H1 (cell line): ENCODE measurements at regions not wholly inside any gene's neighbourhood (a gene's known extent, or its start where the extent isn't known, plus 50 kb on each side); places are given as distances from the start of the nearest gene placed in this dataset.

ENCODE experiments used
- CTCF ChIA-PET: fragments of 300-600 bp; sonication (Branson Sonifier 250); formaldehyde crosslinking; loops from one replicate; lab custom pipeline; 2021; ENCODE audit not compliant: partially characterized antibody; lab: Charles Lee
- POLR2A ChIA-PET: fragments of 300-600 bp; sonication (Branson Sonifier 250); formaldehyde crosslinking; loops from one replicate; lab custom pipeline; 2021; ENCODE audit warnings: inconsistent platforms; ENCODE audit not compliant: partially characterized antibody; lab: Charles Lee
- DNase-seq, 2 experiments: peaks; one replicate each; pipeline versions ENCODE4 v3.0.0 to v3.0.0-alpha.2; 2010 to 2022; ENCODE audit warnings: low spot score in 2 of 2, low read depth in 1 of 2, mixed read lengths in 1 of 2
- FAIRE-seq: peaks from 2 replicates; lab custom pipeline; 2011; peaks lifted over from hg19 to GRCh38; lab: Jason Lieb, UNC
- H2AFZ ChIP-seq: 2 replicates; pipeline ENCODE4 v1.8.1; 2012; ENCODE audit warnings: low read length, inconsistent platforms
- H2AK5ac ChIP-seq: 2 replicates; pipeline ENCODE4 v1.6.1; 2013; ENCODE audit warnings: low read depth, low read length
- H2BK120ac ChIP-seq: replicated peaks from 2 replicates; pipeline ENCODE3; 2013; ENCODE audit warnings: low read depth, low read length, inconsistent platforms
- H2BK12ac ChIP-seq: 2 replicates; pipeline ENCODE4 v1.6.1; 2013; ENCODE audit warnings: low read depth, low read length
- H2BK15ac ChIP-seq: 2 replicates; pipeline ENCODE4 v1.6.1; 2013; ENCODE audit warnings: low read length
- H2BK20ac ChIP-seq: 2 replicates; pipeline ENCODE4 v1.6.1; 2013; ENCODE audit warnings: low read length
- H2BK5ac ChIP-seq: 2 replicates; pipeline ENCODE4 v1.6.1; 2013; ENCODE audit warnings: low read depth, low read length
- H3K14ac ChIP-seq: 2 replicates; pipeline ENCODE4 v1.6.1; 2013; ENCODE audit warnings: inconsistent platforms; ENCODE audit not compliant: insufficient read length
- H3K18ac ChIP-seq: 2 replicates; pipeline ENCODE4 v1.6.1; 2013; ENCODE audit warnings: low read length; ENCODE audit errors: extremely low read depth
- H3K23ac ChIP-seq: 2 replicates; pipeline ENCODE4 v1.6.1; 2013; ENCODE audit warnings: inconsistent platforms; ENCODE audit not compliant: insufficient read length
- H3K23me2 ChIP-seq: 2 replicates; pipeline ENCODE4 v1.6.1; 2013; ENCODE audit warnings: low read depth, low read length
- H3K27ac ChIP-seq: 2 replicates; pipeline ENCODE4 v1.6.1; 2011; ENCODE audit warnings: low read depth, low read length, inconsistent platforms
- H3K27me3 ChIP-seq, 4 experiments: replicated peaks in 1 of 4; 1 replicate in 1 of 4; 2 replicates in 3 of 4; pipeline versions ENCODE4 v1.6.1 to v1.8.1; 2011 to 2013; ENCODE audit warnings: low read length in 3 of 4, mild to moderate bottlenecking in 3 of 4, inconsistent platforms in 2 of 4, mixed read lengths in 2 of 4, moderate library complexity in 1 of 4; ENCODE audit not compliant: control insufficient read depth in 3 of 4, insufficient read depth in 3 of 4; ENCODE audit errors: extremely low read depth in 1 of 4
- H3K36me3 ChIP-seq, 4 experiments: 2 replicates each; pipeline versions ENCODE4 v1.6.1 to v1.8.1; 2011 to 2013; ENCODE audit warnings: mild to moderate bottlenecking in 4 of 4, low read length in 3 of 4, moderate library complexity in 2 of 4, control low read depth in 1 of 4, inconsistent platforms in 1 of 4; ENCODE audit not compliant: insufficient read depth in 4 of 4, control insufficient read depth in 2 of 4
- H3K4ac ChIP-seq: replicated peaks from 2 replicates; pipeline ENCODE3; 2013; ENCODE audit warnings: low read length, low read depth, mixed read lengths, inconsistent platforms; ENCODE audit not compliant: insufficient read length
- H3K4me1 ChIP-seq, 4 experiments: replicated peaks in 1 of 4; 1 replicate in 1 of 4; 2 replicates in 3 of 4; pipeline versions ENCODE4 v1.6.1 to v1.8.1; 2011 to 2013; ENCODE audit warnings: low read length in 3 of 4, inconsistent platforms in 2 of 4, mixed read lengths in 1 of 4; ENCODE audit not compliant: insufficient read depth in 4 of 4, control insufficient read depth in 3 of 4
- H3K4me2 ChIP-seq, 2 experiments: 2 replicates each; pipeline versions ENCODE4 v1.6.1 to v1.8.1; 2011 to 2013; ENCODE audit warnings: low read depth in 2 of 2, low read length in 2 of 2, control low read depth in 1 of 2, inconsistent platforms in 1 of 2, mild to moderate bottlenecking in 1 of 2; ENCODE audit not compliant: insufficient read depth in 1 of 2
- H3K4me3 ChIP-seq, 4 experiments: fragments of 200-600, 300-600 bp in 1 of 4; sonication (generic), shearing (Covaris generic), sonication (Bioruptor Twin) in 1 of 4; 2 replicates each; pipeline versions ENCODE4 v1.5.1 to v1.8.1; 2011 to 2016; ENCODE audit warnings: low read length in 4 of 4, low read depth in 3 of 4, control low read depth in 2 of 4, inconsistent platforms in 2 of 4, mild to moderate bottlenecking in 2 of 4, mixed read lengths in 1 of 4, moderate library complexity in 1 of 4; ENCODE audit not compliant: insufficient read depth in 2 of 4; ENCODE audit errors: extremely low read depth in 1 of 4
- H3K56ac ChIP-seq: replicated peaks from 2 replicates; pipeline ENCODE3; 2013; ENCODE audit warnings: low read depth, mild to moderate bottlenecking, mixed read lengths, low read length, inconsistent platforms; ENCODE audit not compliant: insufficient read length
- H3K79me1 ChIP-seq: 2 replicates; pipeline ENCODE4 v1.6.1; 2013; ENCODE audit warnings: low read depth, low read length, control low read depth
- H3K79me2 ChIP-seq, 2 experiments: 2 replicates each; pipeline versions ENCODE4 v1.6.1 to v1.8.1; 2012 to 2013; ENCODE audit warnings: low read length in 2 of 2, mild to moderate bottlenecking in 2 of 2, inconsistent platforms in 1 of 2; ENCODE audit not compliant: insufficient read depth in 2 of 2, control insufficient read depth in 1 of 2
- H3K9ac ChIP-seq, 4 experiments: replicated peaks in 1 of 4; 1 replicate in 1 of 4; 2 replicates in 3 of 4; pipeline versions ENCODE4 v1.6.1 to v1.8.1; 2011 to 2013; ENCODE audit warnings: low read depth in 3 of 4, low read length in 3 of 4, control low read depth in 2 of 4, mild to moderate bottlenecking in 2 of 4, moderate library complexity in 2 of 4, inconsistent platforms in 1 of 4; ENCODE audit errors: extremely low read depth in 1 of 4
- H3K9me3 ChIP-seq, 2 experiments: 2 replicates each; pipeline versions ENCODE4 v1.6.1 to v1.8.1; 2012 to 2013; ENCODE audit warnings: mild to moderate bottlenecking in 2 of 2, moderate library complexity in 2 of 2, control low read depth in 1 of 2, inconsistent platforms in 1 of 2, low read depth in 1 of 2, low read length in 1 of 2, mixed read lengths in 1 of 2; ENCODE audit not compliant: insufficient read depth in 2 of 2
- H4K20me1 ChIP-seq, 2 experiments: replicated peaks in 1 of 2; 2 replicates each; pipeline versions ENCODE3 to v1.8.1; 2011 to 2013; ENCODE audit warnings: inconsistent platforms in 2 of 2, low read length in 2 of 2, mild to moderate bottlenecking in 1 of 2; ENCODE audit not compliant: insufficient read depth in 2 of 2, control insufficient read depth in 1 of 2
- H4K5ac ChIP-seq: 2 replicates; pipeline ENCODE4 v1.6.1; 2013; ENCODE audit warnings: low read length, low read depth, mixed read lengths, inconsistent platforms; ENCODE audit not compliant: insufficient read length
- H4K8ac ChIP-seq: 2 replicates; pipeline ENCODE4 v1.8.0; 2013; ENCODE audit warnings: mild to moderate bottlenecking, moderate library complexity, low read length, inconsistent platforms; ENCODE audit not compliant: insufficient read depth; ENCODE audit errors: extremely low read depth
- H4K91ac ChIP-seq: replicated peaks from 2 replicates; pipeline ENCODE3; 2013; ENCODE audit warnings: low read length, mixed read lengths, inconsistent platforms; ENCODE audit not compliant: insufficient read length
- GTF2F1 ChIP-seq: IDR thresholded peaks from 2 replicates; pipeline ENCODE4 v1.6.1; 2012; ENCODE audit warnings: low read depth, low read length, improper control_type of control experiment, borderline replicate concordance
- TBP ChIP-seq: IDR thresholded peaks from 2 replicates; pipeline ENCODE4 v1.6.1; 2011; ENCODE audit warnings: low read depth, low read length, improper control_type of control experiment
- WGBS, 2 experiments: shearing (Covaris generic) in 1 of 2; methylation state at CpG; one replicate each; pipeline versions ENCODE4 v1.1.6 to v1.1.7; 2013 to 2015; ENCODE audit warnings: low lambda C conversion rate in 2 of 2, mixed read lengths in 2 of 2, inconsistent platforms in 1 of 2, low coverage in 1 of 2, missing lambda C conversion rate in 1 of 2; ENCODE audit not compliant: insufficient replicate concordance in 2 of 2, insufficient coverage in 1 of 2, insufficient read length in 1 of 2; ENCODE audit errors: extremely low coverage in 1 of 2, missing lambda C conversion rate in 1 of 2; 5-methylcytosine and 5-hydroxymethylcytosine counted together

DNA sequence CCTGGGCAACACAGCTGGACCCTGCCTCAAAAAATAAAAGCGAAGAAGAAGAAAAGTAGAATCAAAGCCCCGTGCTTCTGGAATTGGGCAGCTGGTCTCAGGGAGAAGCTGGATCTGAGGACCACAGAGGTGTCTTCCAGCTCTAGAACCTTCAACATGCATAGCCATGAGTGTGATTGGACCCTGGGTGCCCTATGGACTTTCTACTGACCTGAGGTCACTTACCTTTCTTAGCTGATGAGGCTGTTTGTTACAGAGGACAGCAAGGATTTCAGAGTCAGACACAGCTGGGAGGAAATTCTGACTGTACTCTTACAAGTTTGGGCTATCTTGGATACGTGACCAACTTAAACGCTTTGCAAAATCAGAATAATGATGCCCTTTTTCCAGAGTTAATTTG is 82.4 kb upstream of the GATA6 start:
- Histone ChIP-seq H3K56ac (no peak overlapping the region), H4K20me1 (no peaks in the 10 kb centered on the region), H3K9me3 (no peaks in the 10 kb centered on the region), H2BK20ac (no peak overlapping the region), H3K79me1 (no peaks in the 10 kb centered on the region), H2BK5ac (no peak overlapping the region), H3K27ac (no peak overlapping the region), H4K91ac (no peak overlapping the region), H4K5ac (no peak overlapping the region), H3K18ac (no peak overlapping the region), H3K4me3 (no peak overlapping the region), H2BK12ac (no peak overlapping the region), H3K9ac (no peak overlapping the region), H3K23ac (no peak overlapping the region), H3K23me2 (no peaks in the 10 kb centered on the region), H2AFZ (no peak overlapping the region), H2BK120ac (no peak overlapping the region), H3K79me2 (no peaks in the 10 kb centered on the region), H3K14ac (no peak overlapping the region), H3K4ac (no peak overlapping the region), H4K8ac (no peak overlapping the region), H3K27me3 (no peaks in the 10 kb centered on the region), H3K4me1 (no peaks in the 10 kb centered on the region), H3K36me3 (no peaks in the 10 kb centered on the region), H2BK15ac (no peak overlapping the region), H3K4me2 (no peak overlapping the region), H2AK5ac (no peak overlapping the region)
- POLR2A ChIA-PET: no interaction called here
- DNase-seq (no peak), FAIRE-seq (no peak)
- CTCF ChIA-PET: interaction anchor here (1.5 kb wide), 1 partner anchor 22 kb away, joined by 6 read pairs; no protein-coding TSS in a partner anchor
- TF ChIP-seq GTF2F1 (no peak), TBP (no peak)
- WGBS, 2 experiments: 91% methylated on average over 4 of the region's 4 CpGs; no CpG with 5 or more reads in 1 of the 2 experiments
